HG02884 (cell line): ENCODE measurements at regions not wholly inside any gene's neighbourhood (a gene's known extent, or its start where the extent isn't known, plus 50 kb on each side); places are given as distances from the start of the nearest gene placed in this dataset.
"Not testable (repeated sequence)": the region's sequence is repeated elsewhere in the genome, so short reads cannot be mapped to it uniquely, and the experiment has no call there.

Experiments used
- ATAC-seq: cut with Tn5 transposase; IDR thresholded peaks from one replicate; pipeline ENCODE4 v1.9.1; 2021; ENCODE audit warnings: mild to moderate bottlenecking, moderate library complexity; ENCODE audit not compliant: unreplicated experiment

- no peak for ATAC-seq
Measured at GRCh38 chrX:55813150-55813549, 95.6 kb downstream of the RRAGB start.

GRCh38 chrX:55815546-55815945 is 98.0 kb downstream of the RRAGB start:
- ATAC-seq = no peak

- ATAC-seq = no peak
Measured at GRCh38 chrX:55816023-55816422, 98.5 kb downstream of the RRAGB start.

GRCh38 chrX:55818673-55819375 is 101.3 kb downstream of the RRAGB start:
- no peak for ATAC-seq

GRCh38 chrX:55839485-55839884 is 121.9 kb downstream of the RRAGB start:
- ATAC-seq = no peak

GRCh38 chrX:55841962-55842752 is 124.6 kb downstream of the RRAGB start:
- ATAC-seq = no peak

GRCh38 chrX:55866779-55867178 is 149.2 kb downstream of the RRAGB start:
- not testable (repeated sequence) for ATAC-seq

GRCh38 chrX:55867181-55867651 is 149.7 kb downstream of the RRAGB start:
- ATAC-seq = peak; percentile 88

- peak; percentile 60 for ATAC-seq
Measured at GRCh38 chrX:55867708-55868107, 150.2 kb downstream of the RRAGB start.

- ATAC-seq = no peak
Measured at GRCh38 chrX:55874807-55875206, 157.3 kb downstream of the RRAGB start.

- ATAC-seq = not testable (repeated sequence)
Measured at GRCh38 chrX:55883541-55883940, 166.0 kb downstream of the RRAGB start.

- ATAC-seq = peak; percentile 78
Measured at GRCh38 chrX:55907968-55908607, 190.5 kb downstream of the RRAGB start.

- peak; percentile 55 for ATAC-seq
Measured at GRCh38 chrX:55908661-55909212, 191.2 kb downstream of the RRAGB start.

- peak; percentile 87 for ATAC-seq
Measured at GRCh38 chrX:55919367-55920221, 202.0 kb downstream of the RRAGB start.

GRCh38 chrX:55924574-55924973 is 207.0 kb downstream of the RRAGB start:
- ATAC-seq = no peak

GRCh38 chrX:55928529-55928928 is 211.0 kb downstream of the RRAGB start:
- ATAC-seq = not testable (repeated sequence)
